HG02678 (cell line): ENCODE measurements at regions not wholly inside any gene's neighbourhood (a gene's known extent, or its start where the extent isn't known, plus 50 kb on each side); places are given as distances from the start of the nearest gene placed in this dataset.
"Not testable (repeated sequence)": the region's sequence is repeated elsewhere in the genome, so short reads cannot be mapped to it uniquely, and the experiment has no call there.

Experiments used
- ATAC-seq: cut with Tn5 transposase; IDR thresholded peaks from one replicate; pipeline ENCODE4 v1.9.1; 2021; ENCODE audit warnings: mild to moderate bottlenecking, moderate library complexity; ENCODE audit not compliant: unreplicated experiment

DNA sequence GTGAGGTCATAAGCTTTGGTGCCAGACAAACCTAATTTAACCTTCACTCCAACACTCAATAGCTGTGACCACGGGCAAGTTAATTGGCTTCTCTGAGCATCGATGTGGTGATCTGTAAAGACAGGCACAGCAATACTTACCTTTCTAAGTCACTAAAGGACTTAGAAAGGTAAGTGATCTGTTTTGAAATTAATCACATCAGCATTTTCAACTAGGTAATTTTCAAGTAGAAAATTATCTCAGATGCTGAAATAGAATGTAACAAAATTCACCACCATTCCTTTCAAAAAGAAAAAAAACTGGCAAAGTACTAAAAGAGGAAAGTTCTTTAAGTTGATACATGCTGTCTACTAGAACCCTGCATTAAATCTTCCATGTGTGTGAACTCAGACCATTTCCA, 354.5 kb downstream of the ICE1 start:
- no peak for ATAC-seq

DNA sequence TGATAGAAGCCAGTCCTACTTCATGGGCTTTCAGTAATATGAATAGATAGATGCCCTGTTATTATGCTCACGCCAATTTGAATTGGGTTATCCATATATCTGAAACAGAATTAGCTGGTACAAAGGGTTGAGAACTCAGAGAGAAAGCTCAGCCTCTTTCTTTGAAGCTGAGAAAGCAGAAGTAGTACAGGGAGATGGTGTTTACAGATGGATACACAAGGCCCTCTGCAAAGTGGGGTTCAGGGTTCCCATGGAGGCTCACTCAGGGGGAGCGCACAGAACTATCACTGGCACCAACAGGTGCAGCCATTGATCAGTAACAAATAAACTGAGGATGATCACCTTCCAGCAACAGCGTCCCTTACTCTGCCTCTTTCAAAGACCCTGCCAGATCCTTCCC, 349.7 kb downstream of the ICE1 start:
- ATAC-seq: no peak

DNA sequence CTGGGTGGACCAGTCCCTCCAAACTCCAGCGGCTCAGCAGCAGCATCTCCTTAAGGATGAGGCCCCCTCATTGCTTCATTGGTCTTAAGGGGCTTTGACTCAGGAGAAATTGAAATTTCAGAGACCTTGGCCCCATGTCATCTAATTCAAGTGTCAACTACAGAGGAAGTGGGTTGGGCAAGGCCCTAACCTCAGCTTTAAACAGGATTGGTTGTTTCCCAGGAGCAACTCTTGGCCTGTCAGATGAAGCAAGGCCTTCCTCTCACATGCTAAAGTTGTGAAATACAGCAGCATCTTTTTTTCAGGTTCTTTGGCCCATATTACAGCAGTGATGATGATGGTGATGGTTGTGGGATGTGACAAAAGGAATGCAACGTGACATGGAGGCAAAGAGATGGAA, 348.3 kb downstream of the ICE1 start:
- ATAC-seq: no peak

DNA sequence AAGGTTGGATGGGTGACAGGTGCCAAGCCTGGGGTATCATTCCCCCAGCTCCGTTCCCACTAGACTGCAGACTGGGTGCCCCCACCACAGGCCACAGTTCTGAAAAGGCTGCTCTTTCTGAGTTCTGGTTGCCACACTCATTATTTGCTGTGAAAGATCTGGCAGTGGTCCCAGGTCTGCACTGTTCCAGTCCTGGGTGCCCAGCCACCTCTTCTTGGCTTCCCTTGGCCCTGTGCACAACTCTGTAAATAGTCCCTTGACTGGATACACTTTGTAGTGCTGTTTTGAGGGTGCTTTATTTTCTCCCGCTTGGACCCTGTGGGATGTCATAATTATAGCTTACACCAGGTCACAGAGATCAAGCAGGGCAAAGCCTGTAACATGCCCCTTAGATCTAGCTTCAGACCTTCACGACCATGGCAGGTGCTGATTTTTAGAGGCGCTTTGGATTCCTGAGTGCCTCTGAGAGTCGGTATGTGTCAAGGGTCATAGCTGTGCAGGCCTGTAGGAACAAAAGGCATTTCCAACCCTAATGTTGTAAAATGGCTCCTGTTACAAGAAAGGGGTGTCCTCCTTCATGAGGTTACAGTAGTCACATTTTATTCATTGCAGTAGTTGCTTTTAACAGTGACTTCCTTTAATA, 344.9 kb downstream of the ICE1 start:
- no peak for ATAC-seq

DNA sequence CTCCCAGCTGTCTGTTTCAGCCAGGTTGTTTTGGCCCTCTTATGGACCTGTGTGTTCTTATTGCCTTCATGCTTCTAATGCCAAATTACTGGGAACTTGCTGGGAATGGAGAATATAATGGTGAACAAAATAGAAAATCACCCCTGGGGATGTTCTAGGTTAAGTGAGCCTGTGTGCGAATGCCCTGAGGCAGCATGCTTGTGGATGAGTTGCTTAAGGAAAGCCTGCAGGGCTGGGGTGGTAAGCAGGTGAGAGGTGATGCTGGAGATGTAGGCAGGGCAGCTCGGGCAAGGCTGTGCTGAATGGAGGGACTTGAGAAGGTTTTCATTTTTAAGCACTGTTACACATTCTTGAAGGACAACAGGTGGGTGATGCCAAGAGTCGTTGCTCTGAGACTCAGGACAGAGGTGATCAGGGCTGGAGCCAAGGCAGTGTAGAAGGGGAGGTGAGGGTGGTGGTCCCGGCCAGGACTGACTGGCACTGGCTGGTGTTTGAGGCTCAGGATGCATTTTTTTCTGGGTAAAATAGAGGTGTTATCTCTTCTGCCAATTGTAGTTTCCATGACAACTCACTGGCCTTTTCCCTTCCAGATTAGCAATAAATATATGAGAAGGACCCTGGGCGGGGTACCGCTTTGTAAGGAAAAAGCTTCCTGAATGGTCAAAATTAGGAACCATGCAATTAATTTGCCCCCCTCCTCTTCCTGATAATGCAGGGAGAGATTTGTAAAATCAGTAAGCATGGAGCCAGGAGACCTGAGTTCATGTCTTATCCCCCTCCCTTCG, 342.8 kb downstream of the ICE1 start:
- no peak for ATAC-seq

DNA sequence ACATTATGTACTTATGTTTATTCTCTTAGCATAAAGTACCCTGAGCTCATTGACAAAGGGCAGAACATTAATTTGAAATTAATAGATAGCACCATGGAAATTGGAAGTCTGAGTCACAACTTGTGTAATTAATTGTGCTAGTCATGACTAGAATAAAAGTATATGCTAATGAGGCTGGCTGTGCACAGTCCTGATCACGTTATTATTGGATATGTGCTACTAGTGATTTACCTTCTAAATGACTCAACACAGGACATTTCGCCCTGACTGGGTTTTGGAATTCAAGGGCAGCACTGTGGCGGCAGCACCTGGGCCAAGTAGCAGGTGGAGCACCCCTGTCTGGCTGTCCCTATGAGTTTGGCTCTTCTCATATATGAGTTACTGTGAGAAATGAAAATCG, 341.8 kb downstream of the ICE1 start:
- ATAC-seq: no peak

DNA sequence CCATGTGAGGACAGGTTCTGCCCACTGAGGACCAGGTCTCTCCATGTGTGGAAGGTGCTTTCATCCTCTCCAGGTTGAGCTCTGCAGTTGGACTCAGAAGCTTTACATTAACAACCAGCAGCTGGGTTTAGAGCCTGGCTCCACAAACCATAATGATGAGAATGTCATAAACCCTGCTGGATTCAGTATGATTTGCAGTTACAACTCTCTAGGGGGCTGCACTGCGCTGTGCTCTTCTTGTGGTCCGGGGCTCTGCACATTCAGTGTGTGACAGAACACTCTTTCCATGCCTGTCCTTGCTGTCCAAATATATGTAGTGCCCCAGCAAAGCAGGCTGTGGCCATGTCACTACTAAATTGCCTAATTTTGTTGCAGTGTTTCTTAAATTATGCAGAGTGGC, 334.3 kb downstream of the ICE1 start:
- ATAC-seq: no peak

DNA sequence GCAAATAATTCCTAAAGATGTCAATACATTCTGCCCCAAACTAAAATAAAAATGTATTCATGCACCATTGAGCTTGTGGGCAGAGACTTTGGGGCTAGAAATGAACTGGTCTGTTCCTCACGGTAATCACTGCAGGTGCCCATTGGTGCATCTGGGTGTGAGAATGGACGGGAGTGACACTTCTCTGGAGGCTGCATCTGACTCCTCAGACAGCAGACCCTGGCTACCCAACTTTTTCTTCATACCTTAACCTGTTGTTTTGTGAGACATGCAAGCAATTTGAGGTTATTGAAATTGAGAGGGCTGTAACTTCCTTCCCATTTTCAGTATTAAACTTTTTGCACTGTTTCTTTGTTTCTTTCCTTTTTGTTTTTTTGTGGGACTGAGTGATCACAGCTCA, 333.4 kb downstream of the ICE1 start:
- ATAC-seq: peak; percentile 47

DNA sequence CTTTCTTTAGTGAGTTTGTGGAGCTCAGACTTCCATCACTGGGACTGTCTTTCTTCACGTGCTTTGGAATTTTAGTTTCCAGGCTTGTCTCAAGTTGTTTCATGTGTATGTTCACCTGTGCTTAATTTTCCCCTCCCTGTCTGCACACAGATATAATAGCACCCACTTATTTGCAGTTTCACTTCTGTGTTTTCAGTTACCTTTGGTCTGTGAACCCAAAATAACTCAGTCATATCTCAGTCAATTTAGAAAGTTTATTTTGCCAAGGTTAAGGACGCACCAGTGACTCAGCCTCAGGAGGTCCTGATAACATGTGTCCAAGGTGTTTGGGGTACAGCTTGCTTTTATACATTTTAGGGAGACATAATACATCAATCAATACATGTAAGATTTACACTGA, 330.4 kb downstream of the ICE1 start:
- peak; percentile 63 for ATAC-seq

DNA sequence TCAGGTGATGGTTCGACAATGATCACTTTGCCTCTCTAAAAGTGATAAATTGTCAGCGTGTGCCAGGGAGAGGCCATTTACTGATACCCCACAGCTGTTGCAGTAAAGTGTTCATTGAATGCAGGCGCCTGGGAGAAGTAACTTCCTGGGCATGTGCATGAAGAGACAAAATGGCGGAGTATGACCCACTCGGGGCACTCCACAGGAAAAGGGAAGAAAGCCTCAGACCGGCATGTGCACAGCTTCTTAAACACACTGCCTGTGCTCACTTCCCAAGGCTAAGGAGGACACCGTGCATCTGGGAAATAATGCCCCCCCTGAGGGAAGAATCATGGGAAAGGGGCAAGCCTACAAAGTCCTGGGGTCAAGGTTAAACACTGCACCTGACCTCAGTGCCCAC, 329.5 kb downstream of the ICE1 start:
- no peak for ATAC-seq

DNA sequence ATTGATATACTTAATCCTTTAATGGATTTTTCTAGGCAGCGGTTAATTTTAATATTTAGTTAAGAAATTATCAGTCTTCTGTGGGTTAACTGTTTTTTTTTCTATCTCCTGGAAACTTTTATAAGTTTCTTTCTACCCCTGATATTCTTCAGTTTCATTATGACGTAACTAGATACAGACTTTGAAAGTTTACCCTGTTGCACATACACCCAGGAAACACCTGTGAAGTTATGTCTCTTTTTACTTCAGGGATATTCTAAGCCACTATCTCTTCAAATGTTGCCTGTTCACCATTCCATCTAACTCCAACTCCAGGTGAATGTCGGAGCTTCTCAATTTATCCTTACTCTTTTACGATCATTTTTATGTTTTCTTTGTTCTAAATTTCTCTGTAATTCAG, 329.0 kb downstream of the ICE1 start:
- ATAC-seq: peak; percentile 47

DNA sequence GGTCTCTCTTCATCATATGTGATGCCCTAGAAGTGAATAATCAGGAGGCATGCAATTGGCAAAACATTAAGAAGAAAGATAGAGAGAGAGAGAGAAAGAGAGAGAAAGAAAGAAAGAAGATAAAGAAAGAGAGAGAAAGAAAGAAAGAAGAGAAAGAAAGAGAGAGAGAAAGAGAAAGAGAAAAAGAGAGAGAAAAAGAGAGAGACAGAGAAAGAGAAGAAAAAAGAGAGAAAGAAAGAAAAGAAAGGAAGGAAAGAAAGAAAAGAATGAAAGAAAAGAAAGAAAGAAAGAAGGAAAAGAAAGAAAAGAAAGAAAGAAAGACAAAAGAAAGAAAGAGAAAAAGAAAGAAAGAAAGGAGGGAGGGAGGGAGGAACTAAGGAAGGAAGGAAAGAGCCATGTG, 318.9 kb downstream of the ICE1 start:
- no peak for ATAC-seq

DNA sequence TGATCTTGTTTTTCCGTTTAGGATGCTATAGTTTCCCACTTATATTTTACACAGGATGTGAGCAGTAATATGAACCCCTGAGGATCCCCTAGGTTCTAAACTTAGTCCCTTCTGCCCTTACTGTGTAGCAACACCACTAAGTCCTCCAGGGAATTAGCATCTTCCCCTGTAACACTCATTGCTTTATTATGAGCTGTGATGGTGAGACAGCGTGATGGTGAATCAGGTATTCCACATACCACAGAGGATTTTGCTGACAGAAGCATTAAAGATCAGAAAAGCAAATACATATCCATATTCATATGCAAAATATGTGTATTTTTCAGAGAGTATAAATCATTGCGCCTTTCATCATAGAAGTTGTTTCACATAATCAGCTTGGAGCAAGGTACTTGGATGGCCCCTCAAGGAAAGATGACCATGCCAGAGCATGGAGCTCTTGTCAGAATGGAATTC, 317.0 kb downstream of the ICE1 start:
- peak; percentile 35 for ATAC-seq

DNA sequence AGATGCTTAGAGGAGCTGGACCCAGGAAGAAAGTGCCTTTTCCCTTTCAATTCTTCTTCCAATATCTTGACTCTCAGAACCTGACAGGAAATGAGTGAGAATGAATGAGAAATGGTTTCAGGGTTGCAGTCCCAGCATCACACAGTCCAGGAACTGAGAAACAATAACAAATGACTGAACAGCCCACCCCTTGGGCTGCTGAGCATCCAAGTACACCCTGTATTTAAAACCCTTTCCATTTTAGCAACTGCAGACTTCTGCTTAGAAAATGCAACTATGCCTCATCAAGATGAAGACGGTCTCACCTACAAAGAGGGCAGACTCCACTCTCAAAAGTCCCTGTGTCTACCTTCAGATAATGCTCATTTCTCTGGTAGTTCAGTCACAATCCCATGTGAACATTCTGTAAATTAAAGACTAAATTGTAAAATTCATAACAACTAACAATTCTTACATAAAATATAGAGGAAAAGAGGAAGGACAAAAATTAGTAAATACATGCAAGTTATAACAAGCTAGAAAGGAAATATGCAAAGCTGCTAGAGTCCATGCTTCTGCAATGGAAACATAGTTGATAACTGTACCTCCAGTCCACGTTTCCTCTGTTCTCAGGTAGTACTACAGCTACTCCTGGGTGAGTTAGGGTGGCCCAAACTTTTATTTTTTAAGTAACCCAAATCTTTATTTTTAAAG, 316.5 kb downstream of the ICE1 start:
- peak; percentile 78 for ATAC-seq

DNA sequence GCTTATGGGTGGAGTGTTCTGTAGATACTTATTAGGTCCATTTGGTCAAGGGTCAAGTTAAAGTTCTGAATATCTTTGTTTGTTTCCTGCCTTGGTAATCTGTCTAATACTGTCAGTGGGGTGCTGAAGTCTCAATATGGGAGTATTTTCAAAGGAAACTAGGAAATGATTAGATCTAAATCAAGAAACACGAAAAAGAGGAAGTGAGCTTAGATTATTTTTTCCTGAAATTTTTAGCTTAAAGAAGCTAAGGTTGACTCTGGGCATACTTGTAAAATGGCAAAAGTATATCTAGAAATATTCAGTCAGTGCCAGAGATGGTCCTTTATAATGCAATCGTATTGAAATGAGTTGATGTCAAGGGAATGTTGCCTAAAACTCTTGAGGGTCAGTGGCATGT, 313.5 kb downstream of the ICE1 start:
- ATAC-seq: no peak

DNA sequence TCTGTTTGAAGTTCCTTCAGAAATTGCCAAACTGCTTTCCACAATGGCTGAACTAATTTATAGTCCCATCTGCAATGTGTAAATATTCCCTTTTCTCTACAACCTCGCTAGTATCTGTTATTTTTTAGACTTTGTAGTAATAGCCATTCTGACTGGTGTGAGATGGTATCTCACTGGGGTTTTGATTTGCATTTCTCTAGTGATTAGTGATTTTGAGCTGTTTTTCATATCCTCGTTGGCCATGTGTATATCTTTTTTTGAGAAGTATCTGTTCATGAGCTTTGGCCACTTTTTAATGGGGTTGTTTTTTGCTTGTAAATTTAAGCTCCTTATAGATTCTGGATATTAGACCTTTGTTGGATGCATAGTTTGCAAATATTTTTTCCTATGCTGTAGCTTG, 310.6 kb downstream of the ICE1 start:
- ATAC-seq: not testable (repeated sequence)

DNA sequence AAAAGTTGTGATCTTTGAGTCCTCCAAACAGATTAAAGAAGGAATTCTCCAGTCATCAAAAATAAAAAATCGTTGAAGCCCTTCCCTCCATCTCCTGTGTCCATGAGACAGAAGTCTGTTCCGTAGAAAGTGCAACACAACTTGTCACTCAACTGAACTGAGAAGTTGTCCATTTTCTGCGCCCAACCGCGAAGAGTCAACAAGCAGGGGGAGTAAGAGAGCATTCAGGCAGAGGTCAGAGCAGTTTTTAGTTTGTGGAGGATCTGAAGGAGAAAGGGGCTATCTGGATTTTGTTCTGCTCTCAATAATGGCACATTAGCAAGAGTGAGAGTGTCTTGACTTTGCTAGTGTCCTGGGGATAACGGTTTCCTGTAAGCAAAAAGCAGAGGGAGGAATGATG, 303.9 kb downstream of the ICE1 start:
- ATAC-seq: no peak

DNA sequence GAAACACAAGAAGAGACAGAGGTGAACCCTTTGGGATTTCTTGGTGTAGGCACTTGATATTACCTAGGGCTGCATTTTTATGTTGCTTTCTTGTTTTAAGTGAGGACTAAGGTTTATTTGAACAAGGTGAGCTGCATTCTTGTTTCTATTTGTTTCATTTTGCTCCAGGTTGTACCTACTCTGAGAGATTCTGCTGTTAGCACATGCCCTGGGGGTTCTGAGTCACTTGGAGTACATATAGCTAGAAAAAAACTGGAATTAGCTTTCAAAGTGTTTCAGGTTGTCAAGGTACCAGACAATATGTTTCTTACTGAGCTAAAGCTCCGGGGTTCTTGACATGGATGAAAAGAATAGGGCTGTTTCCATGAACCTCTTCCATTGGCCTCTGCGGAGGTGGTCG, 299.4 kb downstream of the ICE1 start:
- ATAC-seq: no peak

DNA sequence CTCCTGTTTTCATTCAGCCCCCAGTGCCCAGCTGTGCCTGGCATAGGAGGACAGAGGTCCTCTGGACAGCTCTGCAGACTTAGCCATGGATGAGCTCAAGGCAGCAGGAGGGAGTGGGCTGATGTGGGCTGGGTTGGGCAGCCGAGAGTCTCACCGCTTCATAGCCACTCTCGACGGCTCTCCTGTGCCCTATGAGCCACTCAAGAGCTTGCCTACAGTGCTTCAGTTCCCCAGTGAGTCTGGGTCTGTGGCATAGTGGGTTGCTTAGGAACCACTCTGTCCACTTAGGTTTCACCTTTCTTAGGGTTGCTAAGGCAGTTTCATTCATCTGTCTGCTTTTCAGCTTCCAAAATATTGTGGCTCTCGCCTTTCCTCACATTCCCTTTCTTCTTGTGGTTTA, 296.8 kb downstream of the ICE1 start:
- no peak for ATAC-seq

DNA sequence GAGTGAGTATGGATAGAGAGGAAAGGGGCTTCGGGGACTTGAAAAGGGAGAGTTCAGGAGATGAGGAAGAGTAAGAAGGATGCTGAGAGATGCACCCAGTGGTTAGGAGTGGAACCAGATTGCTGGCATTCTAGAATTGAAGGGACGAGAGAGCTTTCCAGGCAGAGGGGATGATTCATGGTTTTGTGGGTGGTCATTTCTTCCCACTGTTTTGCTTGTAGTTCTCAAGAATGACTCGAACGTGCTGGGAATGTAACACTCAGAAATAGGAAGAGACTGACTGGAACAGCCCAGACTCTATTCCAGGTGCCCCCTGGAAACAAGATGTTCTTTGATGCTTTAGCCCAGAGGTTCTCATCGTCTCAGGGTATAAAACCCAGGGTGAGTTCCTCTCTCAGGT, 294.2 kb downstream of the ICE1 start:
- ATAC-seq: no peak

DNA sequence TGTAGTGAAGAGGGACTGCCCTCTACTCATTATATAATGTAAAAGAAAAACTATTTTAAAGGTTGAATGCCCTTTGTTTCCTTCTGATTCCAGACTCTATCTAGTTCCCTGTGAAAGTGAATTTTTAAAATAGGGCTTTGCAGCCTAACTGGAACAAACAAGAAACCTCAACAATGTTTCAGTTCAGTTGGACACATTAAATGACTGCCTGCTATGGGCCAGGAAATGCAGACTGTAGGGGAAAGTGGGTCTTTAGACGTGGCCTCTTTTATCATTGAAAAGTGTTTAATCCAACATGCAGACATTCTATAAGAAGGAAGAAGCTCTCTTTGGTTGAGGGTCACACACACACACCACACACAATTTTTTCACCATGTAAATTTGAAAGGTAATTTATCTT, 289.1 kb downstream of the ICE1 start:
- no peak for ATAC-seq

DNA sequence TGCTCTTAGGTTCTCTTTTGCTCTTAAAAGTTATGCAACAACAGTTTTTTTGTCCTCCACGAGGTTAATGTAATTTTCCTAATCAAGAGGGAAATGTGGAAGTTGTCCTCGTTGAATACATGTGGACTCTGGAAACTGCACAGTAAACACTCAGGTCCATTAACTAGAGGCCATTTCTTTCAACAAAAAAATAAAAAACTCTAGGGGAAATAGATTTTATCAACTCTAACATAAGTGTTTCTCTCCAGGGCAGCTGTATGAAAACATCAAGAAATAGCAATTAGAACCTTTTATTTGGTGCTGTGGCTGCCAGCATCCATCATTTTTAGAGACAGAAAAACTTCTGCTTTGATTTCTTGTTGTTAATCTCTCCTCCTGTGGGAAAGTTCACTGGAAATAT, 288.6 kb downstream of the ICE1 start:
- ATAC-seq: no peak
